NCI-H526 treated with DMSO at 0.1 percent for 48 hours (cell line): ENCODE measurements at regions not wholly inside any gene's neighbourhood (a gene's known extent, or its start where the extent isn't known, plus 50 kb on each side); places are given as distances from the start of the nearest gene placed in this dataset.
"Not testable (repeated sequence)": the region's sequence is repeated elsewhere in the genome, so short reads cannot be mapped to it uniquely, and the experiment has no call there.

ENCODE experiments used
- DNase-seq: peaks from one replicate; lab custom pipeline; 2025; lab: John Stamatoyannopoulos, UW

DNA sequence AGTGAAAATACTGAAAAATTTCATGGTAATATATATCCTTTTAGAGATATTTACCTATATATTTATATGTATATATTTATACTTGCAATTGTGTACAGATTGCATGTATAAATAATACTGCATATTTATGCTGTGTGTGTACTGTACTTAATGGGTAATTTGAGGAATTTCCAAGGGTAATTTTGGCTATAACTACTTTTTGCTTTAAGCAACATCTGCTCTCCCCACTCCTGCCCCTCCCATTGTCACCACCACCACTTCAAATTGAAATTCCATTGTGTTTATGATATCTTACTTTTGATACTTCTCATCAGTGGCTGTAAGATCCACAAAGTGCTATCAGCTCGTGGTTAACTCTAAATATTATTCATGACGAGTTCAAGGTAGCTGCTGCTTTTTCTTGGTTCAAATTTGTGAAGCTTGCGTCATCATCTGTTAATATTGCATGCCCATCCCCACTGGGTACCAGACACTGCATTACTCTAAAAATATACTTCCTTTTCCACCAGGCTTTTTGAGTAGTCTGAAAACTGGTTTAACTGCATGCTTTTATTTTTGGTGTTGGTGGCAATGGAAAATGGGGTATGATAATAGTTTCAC, 91.7 kb upstream of the MITF start:
- DNase-seq, result no peak

DNA sequence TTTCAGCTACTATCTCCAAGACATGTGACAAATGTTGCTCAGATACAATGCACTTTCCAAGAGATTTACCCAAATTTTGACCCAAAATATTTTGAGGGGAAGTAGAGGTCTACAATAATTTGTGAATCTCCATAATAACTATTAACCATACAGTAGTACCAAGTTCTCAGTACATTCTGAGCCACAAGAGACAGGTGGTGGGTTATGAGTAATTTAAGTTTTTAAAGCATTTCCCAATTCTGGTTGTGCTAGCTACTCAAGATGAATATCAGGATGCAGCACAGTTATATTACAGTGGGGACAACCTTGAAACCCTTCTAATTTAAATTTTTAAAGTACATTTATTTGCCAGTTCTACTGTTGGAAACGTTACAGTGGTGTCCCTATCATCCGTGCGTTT, 92.2 kb upstream of the MITF start:
- no peak for DNase-seq

DNA sequence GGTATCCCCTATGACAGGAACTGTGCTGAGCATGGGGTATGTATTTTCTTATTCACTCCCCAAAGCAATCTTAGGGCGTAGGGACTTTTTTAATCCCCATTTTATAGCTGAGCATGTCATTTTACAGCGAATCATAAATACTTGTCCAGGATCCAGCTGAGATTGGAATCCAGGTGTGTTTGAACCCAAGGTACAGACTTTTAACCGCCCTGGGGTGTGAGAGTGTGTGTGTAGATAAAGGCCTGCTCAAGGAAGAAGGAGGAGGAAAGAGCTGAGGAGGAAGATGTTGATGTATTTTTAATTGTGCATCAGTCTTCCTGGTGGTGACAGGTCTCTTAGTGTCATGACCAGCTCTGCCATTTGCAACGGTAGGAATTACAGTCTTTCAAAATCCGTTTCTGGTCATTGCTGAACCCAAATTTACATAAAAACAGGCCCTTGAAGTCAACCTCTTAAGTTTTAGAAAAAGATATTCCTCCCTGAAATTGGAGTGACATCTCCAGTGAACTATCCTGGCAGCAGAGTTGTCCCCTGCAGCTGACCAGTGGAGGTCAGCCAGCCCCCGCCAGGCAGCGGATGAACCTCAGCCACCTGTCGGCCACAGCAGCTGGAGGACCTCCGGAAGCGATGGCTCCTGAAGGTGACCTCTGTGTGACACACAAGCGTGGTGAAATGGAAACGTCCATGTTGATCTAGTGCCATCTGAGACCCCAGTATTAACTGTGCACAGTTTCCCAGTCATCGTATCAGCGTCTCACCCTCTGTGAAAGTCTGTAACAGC, 92.8 kb upstream of the MITF start:
- no peak for DNase-seq

DNA sequence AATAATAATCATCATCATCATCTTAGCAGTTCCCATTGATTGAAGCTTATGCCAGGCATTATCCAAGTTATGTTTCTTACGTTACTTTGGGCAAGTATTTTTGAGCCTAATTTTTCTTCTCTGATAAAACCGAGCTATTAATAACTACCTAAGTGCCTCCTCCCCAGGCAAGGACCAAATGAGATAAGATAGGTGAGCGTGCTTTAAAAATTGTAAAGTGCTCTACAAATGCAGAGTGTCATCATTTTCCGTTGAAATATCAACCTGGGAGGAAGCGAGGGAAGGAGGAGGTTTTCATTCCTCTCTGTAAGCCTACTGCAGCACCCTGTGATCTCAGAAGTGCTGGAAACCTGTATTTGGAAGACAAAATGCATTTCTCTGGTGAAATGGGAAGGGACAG, 96.7 kb upstream of the MITF start:
- no peak for DNase-seq

DNA sequence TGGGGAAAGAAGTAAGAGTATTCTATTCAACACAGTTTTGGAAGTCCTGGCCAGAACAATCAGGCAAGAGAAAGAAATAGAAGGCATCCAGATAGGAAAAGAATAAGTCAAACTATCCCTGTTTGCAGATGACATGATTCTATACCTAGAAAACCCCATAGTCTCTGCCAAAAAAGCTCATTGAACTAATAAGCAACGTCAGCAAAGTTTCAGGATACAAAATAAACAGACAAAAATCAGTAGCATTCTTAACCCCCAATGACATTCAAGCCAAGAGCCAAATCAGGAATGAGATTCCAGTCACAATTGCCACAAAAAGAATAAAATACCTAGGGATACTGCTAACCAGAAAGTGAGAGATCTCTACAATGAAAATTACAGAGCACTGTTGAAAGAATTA, 99.4 kb upstream of the MITF start:
- DNase-seq, result no peak

DNA sequence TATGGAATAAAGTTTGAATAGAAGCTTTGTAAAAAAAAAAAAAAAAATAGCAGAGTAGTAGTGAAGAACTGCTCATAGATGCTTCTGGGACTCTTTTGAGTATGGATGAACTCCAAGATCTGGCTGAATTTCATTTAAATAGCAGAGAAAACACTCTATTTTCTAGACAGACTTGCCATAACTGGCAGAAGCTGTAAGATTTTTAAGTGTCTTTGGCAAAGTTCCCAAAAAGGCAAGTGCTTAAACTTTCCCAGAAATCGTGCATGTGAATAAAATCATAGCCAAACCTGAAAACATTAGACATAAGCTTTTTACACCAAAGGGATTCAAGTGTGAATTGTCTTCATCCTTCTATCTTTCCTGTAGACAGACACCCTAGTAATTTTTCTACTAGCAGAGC, 110.3 kb upstream of the MITF start:
- no peak for DNase-seq

DNA sequence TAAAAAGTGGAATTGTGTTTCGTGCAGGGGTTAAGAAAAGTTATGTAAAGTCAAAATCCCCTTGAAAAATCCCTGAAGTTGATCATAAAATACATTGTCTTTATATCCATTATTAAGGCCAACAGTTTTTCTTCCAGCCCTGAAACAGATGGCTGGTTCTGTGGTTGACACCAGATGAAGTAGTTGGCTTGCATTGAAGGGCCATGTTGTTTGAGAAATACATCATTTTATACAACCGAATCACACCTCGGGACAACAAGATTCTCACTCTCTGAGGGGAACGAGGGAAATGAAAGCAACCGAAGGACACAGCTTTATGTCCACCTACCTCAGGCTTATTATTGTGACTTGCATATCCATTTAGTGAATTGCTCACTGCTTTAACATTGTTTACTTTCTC, 126.0 kb upstream of the MITF start:
- no peak for DNase-seq

DNA sequence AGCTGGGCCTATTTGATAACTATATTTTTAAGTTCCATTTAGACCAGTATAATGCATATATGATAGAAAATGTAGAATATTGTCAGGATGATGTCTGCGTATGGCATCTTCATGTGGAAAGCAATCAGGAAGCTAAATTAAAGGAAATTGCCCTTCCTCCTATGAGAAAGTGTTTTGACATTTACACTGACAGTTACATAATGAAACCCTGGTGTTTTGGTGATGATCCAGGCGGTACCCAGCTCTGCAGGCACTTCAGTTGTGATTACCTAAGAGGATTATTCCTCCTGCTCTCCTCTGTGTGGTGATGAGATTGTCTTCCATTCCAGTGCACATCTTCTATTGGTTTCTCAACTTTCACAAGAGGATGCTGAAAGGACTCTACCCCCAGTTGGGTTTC, 126.5 kb upstream of the MITF start:
- no peak for DNase-seq

DNA sequence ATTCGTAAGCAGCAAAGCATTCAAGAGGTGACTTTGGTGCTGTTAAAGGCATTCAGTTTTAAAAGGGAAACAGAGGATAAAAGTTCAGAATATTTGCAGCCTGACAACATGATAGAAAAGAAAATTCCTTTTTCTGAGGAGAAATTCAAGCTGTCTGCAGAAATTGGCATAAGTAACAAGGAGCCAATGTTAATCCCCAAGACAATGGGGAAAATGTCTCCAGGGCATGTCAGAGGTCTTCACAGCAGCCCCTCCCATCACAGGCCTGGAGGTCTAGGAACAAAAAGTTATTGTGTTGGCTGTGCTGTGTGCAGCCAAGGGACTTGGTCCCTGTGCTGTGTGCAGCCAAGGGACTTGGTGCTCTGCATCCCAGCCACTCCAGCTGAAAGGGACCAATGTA, 129.7 kb upstream of the MITF start:
- not testable (repeated sequence) for DNase-seq

DNA sequence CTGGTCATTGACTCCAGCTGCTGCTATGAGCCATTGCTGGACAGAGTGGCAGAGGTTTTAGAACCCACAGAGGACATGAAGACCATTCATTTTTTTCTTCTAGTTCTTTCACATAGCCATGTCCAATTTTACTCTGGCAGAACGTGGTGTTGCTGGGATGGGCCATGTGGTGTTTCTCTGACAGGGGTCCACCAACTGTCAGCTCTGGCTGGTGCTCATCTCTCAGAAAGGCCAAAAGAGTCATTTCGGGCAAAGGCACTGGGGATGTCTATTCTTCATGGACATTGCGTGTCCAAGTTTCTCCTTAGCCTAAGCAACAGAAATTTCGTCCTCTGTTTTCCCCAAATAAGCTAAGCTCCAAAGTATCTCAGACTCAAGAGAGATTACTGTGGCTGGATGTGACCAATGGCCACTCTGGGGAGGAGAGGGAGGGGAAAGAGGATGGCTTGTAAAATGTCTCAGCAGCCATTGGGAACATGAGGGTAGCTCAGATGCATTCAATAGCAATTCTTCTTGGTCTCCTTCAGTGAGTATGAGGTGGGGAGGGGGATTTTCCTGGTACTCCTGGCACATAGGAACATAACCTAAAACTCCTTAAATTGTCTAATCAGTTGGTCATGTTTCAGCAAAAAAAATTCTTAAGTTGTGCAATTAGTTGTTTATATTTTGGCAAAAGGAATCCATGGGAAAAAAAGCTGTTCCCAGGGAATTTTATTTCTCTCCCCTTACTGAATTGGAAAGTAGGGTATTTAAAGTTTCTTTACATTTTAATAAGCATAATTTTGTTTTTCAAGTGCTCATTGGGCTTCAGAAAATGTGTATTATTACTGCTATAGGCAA, 131.6 kb upstream of the MITF start:
- DNase-seq, result no peak

DNA sequence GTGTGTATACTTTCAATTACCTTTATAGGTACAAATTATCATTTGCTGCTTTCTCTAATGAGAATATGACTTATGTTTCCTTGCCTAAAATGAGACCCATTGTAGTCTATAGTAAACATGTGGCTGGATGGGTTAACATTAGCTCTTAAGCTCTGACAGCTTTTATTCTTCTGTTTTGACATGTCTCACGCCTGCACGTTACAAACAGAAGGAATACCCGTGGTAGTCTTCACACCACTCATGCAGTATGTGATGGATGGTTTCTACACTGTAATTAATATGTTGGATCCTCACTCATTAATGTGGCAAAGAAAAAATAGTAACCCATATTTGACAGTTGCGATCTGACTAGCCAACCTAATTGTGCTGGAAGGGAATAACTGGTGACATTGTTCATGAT, 133.4 kb upstream of the MITF start:
- DNase-seq, result no peak

DNA sequence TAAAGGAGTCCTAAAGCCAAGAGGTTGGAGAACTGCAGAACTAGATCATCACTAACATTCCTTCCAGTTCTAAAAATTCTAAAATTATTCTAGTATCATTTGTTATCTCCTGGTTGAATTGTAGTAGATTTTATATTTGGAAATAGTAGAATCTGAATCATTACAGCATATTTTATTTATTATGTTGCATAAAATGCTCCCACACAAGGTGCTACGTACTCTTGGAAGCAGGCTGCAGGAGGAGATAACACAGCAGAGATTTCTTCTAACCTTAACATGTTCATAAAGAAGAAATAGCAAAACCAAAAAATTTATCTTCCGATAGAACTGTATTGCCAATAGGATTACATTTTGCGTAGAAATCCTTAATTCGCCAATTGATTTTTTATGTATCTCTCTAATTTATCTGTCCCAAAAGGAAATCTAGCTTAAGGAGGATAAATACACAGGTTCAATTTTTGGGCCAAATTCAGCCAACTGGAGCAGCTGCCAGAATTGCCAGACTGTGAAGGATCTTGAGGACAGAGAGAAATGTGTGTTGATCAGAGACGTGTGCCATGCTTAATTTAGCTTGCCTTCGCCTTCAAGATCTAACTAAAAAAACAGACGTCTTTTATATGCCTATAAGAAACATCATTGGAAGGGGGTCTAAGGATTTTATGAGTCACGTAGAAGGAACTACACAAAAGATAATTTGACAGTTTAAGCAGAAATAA, 134.4 kb upstream of the MITF start:
- no peak for DNase-seq

DNA sequence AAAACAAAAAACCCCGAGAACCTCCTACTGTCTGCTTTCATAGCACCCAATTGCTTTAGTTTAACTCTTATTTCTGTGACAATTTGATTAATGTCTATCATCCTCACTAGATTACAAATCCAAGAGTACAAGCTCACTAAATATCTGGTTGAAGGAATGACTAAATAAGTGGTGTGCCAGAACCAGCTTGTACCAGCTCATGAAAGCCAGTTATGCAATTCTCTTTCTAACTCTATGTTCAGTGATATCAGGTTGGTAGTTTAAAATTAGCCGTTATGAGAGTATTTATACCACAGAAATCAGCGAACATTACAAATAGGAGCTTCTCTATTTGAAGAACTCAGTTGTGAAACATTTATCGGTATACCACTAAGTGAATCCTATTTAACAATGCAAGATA, 137.2 kb upstream of the MITF start:
- DNase-seq, result no peak

DNA sequence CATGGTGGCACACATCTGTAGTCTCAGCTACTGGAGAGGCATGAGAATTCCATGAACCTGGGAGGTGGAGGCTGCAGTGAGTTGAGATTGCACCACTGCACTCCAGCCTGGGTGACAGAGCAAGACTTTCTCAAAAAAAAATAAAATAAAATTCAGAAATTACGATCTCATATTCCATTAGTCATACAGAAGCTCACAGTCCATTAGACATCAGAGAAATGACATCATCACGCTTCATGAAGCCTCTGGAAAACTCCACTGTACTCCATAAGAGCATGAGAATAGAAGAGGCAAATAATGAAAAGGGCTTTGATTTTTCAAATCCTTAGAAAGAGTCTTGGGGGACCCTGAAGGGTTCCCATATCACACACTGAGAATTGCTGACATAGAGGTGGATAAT, 145.0 kb upstream of the MITF start:
- DNase-seq, result no peak

DNA sequence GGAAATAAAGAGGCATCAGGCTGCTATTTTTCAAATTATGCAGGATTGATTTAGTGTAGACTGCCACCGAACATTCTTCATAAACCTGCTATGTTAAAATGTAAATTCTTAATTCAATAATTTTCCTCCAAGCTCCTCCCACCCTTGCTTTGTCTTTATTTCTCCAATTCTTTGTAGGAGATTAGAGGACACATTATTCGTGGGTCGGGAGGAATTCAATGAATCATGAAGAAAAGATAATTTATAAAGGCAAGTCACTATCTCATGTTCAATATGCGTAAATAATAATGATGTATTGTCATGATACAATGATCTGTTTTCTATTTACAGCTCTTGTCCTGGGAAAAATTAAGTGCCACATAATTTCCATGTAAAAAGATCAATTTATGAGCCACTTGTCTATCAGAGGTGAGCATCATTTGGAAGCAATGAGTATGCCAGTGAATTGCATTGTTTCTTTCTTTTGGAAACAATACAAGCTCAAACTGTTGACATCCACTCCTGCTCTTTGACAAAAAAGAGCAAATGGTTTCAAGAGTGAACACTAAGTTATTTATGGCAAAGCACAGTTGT, 148.0 kb upstream of the MITF start:
- no peak for DNase-seq

DNA sequence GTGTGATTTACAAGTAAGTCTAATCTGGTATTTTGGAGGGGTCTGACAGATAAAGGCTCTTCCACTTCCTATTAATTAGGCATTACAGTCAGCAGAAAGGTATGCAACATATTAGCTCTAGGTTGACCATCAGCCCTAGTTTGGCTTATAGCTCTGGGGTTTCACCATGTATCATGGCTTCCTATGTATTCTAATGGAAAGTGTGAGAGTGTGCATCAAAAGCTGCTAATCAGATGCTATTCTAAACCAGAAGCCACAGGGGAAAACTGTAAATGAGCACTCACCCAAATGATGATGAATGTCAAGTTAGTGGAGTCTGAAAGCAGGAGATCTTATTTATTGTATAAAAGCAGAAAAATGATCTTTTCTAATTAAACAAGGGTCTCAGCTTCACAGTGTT, 149.2 kb upstream of the MITF start:
- no peak for DNase-seq

DNA sequence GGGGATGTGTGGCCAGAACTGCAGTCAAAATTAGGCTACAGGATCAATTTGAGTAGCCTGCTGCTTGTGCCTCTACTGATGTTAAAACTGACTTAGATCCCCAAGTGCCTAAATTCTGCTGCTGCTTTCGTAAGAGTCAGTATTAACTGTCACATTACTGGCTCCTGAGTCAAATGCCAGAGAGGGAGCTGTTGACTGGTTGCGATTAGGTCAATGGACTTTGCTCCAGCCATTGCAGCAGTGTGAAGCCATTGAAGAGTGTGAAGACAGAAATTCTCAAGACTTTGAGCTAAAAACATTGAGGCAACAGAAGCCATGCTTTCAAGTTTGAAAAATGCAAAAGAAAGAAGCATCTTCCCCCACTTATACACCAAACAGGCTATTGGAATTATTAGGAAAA, 151.1 kb upstream of the MITF start:
- DNase-seq, result no peak

DNA sequence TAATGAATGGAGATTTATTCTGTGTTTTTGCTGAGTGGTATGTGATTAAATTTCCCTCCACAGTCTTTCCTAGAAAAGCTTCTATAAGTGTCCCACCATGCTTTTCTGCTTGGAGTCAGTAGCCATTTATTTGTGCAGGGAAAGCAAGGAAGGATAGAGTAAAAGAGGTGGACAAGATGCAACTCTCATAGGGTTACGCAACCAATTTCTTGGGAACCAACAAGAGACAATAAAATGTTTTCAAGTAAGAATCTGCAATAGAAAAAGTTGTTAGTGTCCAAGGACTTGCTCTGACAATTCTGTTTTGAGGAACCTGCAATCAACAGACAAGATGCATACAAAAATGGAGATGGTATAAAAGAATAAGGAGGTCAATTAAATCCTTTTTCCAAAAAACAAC, 153.8 kb upstream of the MITF start:
- no peak for DNase-seq

DNA sequence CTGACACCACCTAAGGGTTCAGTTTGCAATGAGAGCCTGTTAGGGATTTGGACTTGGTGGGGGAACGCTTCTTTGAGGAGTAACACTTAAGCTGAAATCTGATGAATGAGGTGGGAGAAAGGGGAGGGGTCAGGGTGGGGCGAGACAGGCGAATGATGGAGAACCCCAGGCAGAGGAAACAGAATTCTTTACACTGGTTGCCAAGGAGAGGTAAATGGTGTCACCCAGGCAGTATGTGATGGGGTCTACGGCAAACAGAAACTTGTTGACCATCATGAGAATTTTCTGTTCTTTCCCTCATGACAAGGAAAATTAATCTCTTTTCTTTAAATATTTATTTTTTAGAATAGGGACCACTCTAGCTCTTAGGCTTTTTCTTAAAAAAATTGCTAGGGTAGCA, 157.2 kb upstream of the MITF start:
- DNase-seq, result no peak

DNA sequence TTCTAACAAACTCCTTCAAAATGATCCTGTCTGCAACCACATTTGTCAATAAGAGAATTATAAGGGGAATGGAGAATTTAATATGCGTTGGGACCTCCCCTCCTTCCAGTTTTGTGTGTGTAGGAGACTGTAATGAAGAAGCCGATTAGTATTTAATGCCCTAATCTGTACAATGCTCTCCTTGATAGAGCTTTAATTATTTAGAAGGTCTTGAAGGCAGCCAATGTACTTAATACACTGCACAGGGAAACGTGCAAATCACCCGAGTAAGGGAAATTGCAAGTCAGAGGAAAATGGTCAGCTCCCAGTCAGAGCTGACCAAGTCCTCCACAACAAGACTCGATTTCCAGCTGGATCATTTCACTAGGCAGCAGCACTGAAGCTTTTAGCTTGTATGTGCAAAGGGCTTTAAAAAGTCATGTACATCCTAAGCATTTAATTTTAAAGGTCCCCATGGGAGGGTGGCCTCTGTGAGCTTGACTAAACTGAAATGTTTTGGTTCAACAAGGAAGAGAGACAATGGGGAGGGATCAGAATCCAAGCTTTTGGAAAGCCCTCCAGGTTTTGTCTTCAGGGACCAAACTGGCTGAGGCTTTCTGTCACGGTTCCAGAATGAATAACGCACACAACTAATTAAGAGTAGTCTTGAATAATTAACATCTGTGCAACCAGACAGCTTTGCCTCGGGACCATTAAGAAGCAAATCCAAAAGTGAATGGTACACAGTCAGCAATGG, 159.8 kb upstream of the MITF start:
- no peak for DNase-seq

DNA sequence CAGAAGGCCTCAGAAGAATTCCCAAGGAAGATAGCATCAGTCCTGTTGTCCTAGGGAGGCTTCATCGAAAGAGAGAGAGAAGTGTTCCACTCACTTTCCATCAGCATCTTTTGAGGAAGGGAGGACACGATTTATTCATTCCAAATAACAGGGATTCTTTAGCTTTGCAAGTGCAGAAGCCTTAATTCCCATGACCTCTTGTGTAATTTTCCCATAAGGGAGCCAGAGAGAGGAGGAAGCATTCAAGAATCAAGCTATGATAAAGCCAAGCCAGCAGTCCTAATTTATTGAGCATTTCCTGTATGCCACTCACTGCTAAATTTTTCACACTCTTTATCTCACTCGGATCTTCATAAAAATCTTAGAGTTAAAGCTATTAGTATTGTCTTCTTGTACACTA, 169.7 kb upstream of the MITF start:
- no peak for DNase-seq

DNA sequence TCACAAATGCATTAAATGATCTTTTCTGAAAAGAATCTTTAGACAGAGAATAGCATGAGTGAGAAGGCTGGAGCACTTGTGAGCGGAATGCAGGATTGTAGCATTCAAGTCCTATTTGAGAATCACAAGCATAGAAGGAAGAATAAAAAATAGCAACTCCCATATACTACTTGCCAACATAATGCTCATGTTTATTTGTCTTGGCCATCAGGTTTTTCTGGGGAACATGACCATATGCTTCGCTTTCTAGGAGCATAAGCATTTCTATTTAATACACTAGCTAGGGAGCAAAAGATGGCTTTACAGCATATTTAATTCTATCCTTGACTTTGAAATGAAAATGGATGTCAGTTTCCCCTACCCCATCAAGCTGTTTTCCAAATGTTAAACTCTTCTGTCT, 170.3 kb upstream of the MITF start:
- no peak for DNase-seq
